Neuronal stem cell (in vitro differentiated cells): ENCODE measurements at regions not wholly inside any gene's neighbourhood (a gene's known extent, or its start where the extent isn't known, plus 50 kb on each side); places are given as distances from the start of the nearest gene placed in this dataset.
A peak's percentile ranks its signal among the peaks of the same experiment; 100 is the strongest.

Source experiments
- DNase-seq: peaks from one replicate; pipeline ENCODE4 v3.0.0-alpha.2; 2013; ENCODE audit warnings: low spot score
- H2AFZ ChIP-seq: one replicate; pipeline ENCODE4 v1.6.1; 2013; ENCODE audit warnings: mild to moderate bottlenecking, low read length, inconsistent platforms
- H2AK5ac ChIP-seq: 2 replicates; pipeline ENCODE4 v1.6.1; 2013; ENCODE audit warnings: low read depth, mild to moderate bottlenecking, inconsistent platforms, low read length, moderate library complexity, mixed read lengths
- H2BK120ac ChIP-seq: 2 replicates; pipeline ENCODE4 v1.6.1; 2013; ENCODE audit warnings: low read depth, mild to moderate bottlenecking, inconsistent platforms, low read length, moderate library complexity, mixed read lengths
- H2BK12ac ChIP-seq: one replicate; pipeline ENCODE4 v1.6.1; 2013; ENCODE audit warnings: low read length, inconsistent platforms
- H2BK15ac ChIP-seq: 2 replicates; pipeline ENCODE4 v1.6.1; 2013; ENCODE audit warnings: mild to moderate bottlenecking, low read length, inconsistent platforms, mixed read lengths
- H2BK5ac ChIP-seq: one replicate; pipeline ENCODE4 v1.6.1; 2013; ENCODE audit warnings: inconsistent platforms, mild to moderate bottlenecking, low read length, moderate library complexity
- H3K14ac ChIP-seq: one replicate; pipeline ENCODE4 v1.6.1; 2013; ENCODE audit warnings: low read length, inconsistent platforms
- H3K18ac ChIP-seq: 2 replicates; pipeline ENCODE4 v1.6.1; 2013; ENCODE audit warnings: low read length, inconsistent platforms
- H3K23ac ChIP-seq: 2 replicates; pipeline ENCODE4 v1.6.1; 2013; ENCODE audit warnings: low read depth, mild to moderate bottlenecking, mixed read lengths, low read length, inconsistent platforms; ENCODE audit not compliant: poor library complexity
- H3K27ac ChIP-seq: replicated peaks from 3 replicates; pipeline ENCODE4 v1.5.1; 2013; ENCODE audit warnings: low read length, inconsistent platforms
- H3K27me3 ChIP-seq, 3 experiments: 2 replicates each; pipeline ENCODE4 v1.6.1; 2013; ENCODE audit warnings: low read length in 3 of 3, mild to moderate bottlenecking in 2 of 3, inconsistent platforms in 1 of 3, low read depth in 1 of 3, mixed read lengths in 1 of 3, moderate library complexity in 1 of 3; ENCODE audit not compliant: control insufficient read depth in 3 of 3, insufficient read depth in 3 of 3
- H3K36me3 ChIP-seq, 2 donors: replicated peaks in 1 of 2; 2 replicates each; pipeline ENCODE4 v1.6.1; 2013; ENCODE audit warnings: low read length in 2 of 2; ENCODE audit not compliant: control insufficient read depth in 2 of 2, insufficient read depth in 2 of 2
- H3K4ac ChIP-seq: 2 replicates; pipeline ENCODE4 v1.6.1; 2013; ENCODE audit warnings: inconsistent platforms, mild to moderate bottlenecking, low read length, moderate library complexity
- H3K4me1 ChIP-seq, 2 donors: 1 replicate in 1 of 2; 2 replicates in 1 of 2; pipeline ENCODE4 v1.6.1; 2013; ENCODE audit warnings: low read length in 2 of 2, low read depth in 1 of 2; ENCODE audit not compliant: control insufficient read depth in 2 of 2, insufficient read depth in 1 of 2
- H3K4me2 ChIP-seq: one replicate; pipeline ENCODE4 v1.6.1; 2013; ENCODE audit warnings: mild to moderate bottlenecking, low read length, inconsistent platforms; ENCODE audit not compliant: insufficient read depth, poor library complexity, severe bottlenecking
- H3K4me3 ChIP-seq, 2 donors: 2 replicates each; pipeline ENCODE4 v1.5.1; 2013; ENCODE audit warnings: low read length in 2 of 2, mild to moderate bottlenecking in 2 of 2, inconsistent platforms in 1 of 2, moderate library complexity in 1 of 2
- H3K79me1 ChIP-seq: one replicate; pipeline ENCODE4 v1.6.1; 2013; ENCODE audit warnings: low read depth, mild to moderate bottlenecking, inconsistent platforms, low read length, moderate library complexity
- H3K9ac ChIP-seq: one replicate; pipeline ENCODE4 v1.6.1; 2013; ENCODE audit warnings: mild to moderate bottlenecking, low read depth, low read length, inconsistent platforms; ENCODE audit not compliant: poor library complexity
- H3K9me3 ChIP-seq, 2 donors: replicated peaks in 1 of 2; 2 replicates each; pipeline versions ENCODE3 to v1.6.1; 2013; ENCODE audit warnings: low read length in 2 of 2, mild to moderate bottlenecking in 2 of 2, inconsistent platforms in 1 of 2, low read depth in 1 of 2, mixed read lengths in 1 of 2, moderate library complexity in 1 of 2; ENCODE audit not compliant: control insufficient read depth in 2 of 2, insufficient read depth in 1 of 2
- H4K8ac ChIP-seq: one replicate; pipeline ENCODE4 v1.6.1; 2013; ENCODE audit warnings: low read depth, mild to moderate bottlenecking, inconsistent platforms, low read length, moderate library complexity
- H4K91ac ChIP-seq: one replicate; pipeline ENCODE4 v1.6.1; 2013; ENCODE audit warnings: low read length, low read depth, mild to moderate bottlenecking, inconsistent platforms; ENCODE audit not compliant: poor library complexity
- WGBS, 2 donors: extraction: QIAGEN DNeasy Blood & Tissue Kit; methylation state at CpG; one replicate each; pipeline ENCODE4 v1.1.7; 2013; ENCODE audit warnings: missing lambda C conversion rate in 2 of 2, mixed read lengths in 1 of 2; ENCODE audit not compliant: insufficient read length in 2 of 2, insufficient replicate concordance in 1 of 2; ENCODE audit errors: extremely low coverage in 2 of 2; 5-methylcytosine and 5-hydroxymethylcytosine counted together

GRCh38 chr17:79249929-79250521, 175.4 kb downstream of the ENGASE start:
- Histone ChIP-seq H2AFZ (no peak overlapping the region), H3K4ac (no peak overlapping the region), H3K23ac (no peak overlapping the region), H2BK5ac (no peak overlapping the region), H2BK12ac (no peak overlapping the region), H3K4me1 (peaks cover 0 to 7% of the 10 kb centered on the region in 2 donors), H3K4me3 (no peak overlapping the region), H3K18ac (no peak overlapping the region), H2BK120ac (no peak overlapping the region), H3K36me3 (no peaks in the 10 kb centered on the region), H3K14ac (no peak overlapping the region), H2AK5ac (no peak overlapping the region), H3K9me3 (no peaks in the 10 kb centered on the region), H4K91ac (no peak overlapping the region), H2BK15ac (no peak overlapping the region), H4K8ac (no peak overlapping the region), H3K27me3 (peaks cover 0 to 50% (median 0%) of the 10 kb centered on the region in 3 experiments), H3K27ac (no peak overlapping the region), H3K79me1 (no peaks in the 10 kb centered on the region), H3K9ac (no peak overlapping the region), H3K4me2 (no peak overlapping the region)
- no peak for DNase-seq
- WGBS, 2 donors, result no CpG with 5 or more reads among the region's 22 CpGs

- Histone ChIP-seq H2AFZ (no peak overlapping the region), H3K18ac (peak overlapping the region; percentile 62), H3K27me3 (peaks cover 0 to 50% (median 0%) of the 10 kb centered on the region in 3 experiments), H2BK120ac (no peak overlapping the region), H3K79me1 (no peaks in the 10 kb centered on the region), H2BK5ac (no peak overlapping the region), H4K8ac (no peak overlapping the region), H2BK12ac (no peak overlapping the region), H4K91ac (no peak overlapping the region), H3K4me3 (no peak overlapping the region), H3K27ac (no peak overlapping the region), H3K4ac (no peak overlapping the region), H3K9ac (peak overlapping the region; percentile 64), H2BK15ac (peak overlapping the region; percentile 30), H3K4me1 (peaks cover 0 to 7% of the 10 kb centered on the region in 2 donors), H3K23ac (peak overlapping the region; percentile 44), H3K4me2 (no peak overlapping the region), H3K9me3 (no peaks in the 10 kb centered on the region), H3K36me3 (no peaks in the 10 kb centered on the region), H2AK5ac (no peak overlapping the region), H3K14ac (no peak overlapping the region)
- no peak for DNase-seq
- no CpG with 5 or more reads among the region's 27 CpGs for WGBS, 2 donors
Measured at GRCh38 chr17:79248843-79249493, 174.3 kb downstream of the ENGASE start.

GRCh38 chr17:79246225-79247190, 171.9 kb downstream of the ENGASE start:
- Histone ChIP-seq H2AK5ac (no peak overlapping the region), H3K9me3 (no peaks in the 10 kb centered on the region), H2BK12ac (peak overlapping the region; percentile 75), H3K23ac (peak overlapping the region; percentile 18), H3K36me3 (no peaks in the 10 kb centered on the region), H3K79me1 (no peaks in the 10 kb centered on the region), H4K8ac (no peak overlapping the region), H3K14ac (no peak overlapping the region), H3K4me2 (no peak overlapping the region), H2BK120ac (no peak overlapping the region), H3K4ac (no peak overlapping the region), H3K27ac (no peak overlapping the region), H3K18ac (peak overlapping the region; percentile 70), H3K9ac (peak overlapping the region; percentile 34), H3K4me3 (no peak overlapping the region), H3K4me1 (peaks cover 0 to 7% of the 10 kb centered on the region in 2 donors), H2BK15ac (no peak overlapping the region), H2BK5ac (peak overlapping the region; percentile 54), H4K91ac (no peak overlapping the region), H2AFZ (no peak overlapping the region), H3K27me3 (peaks cover 0 to 36% (median 0%) of the 10 kb centered on the region in 3 experiments)
- no peak for DNase-seq
- no CpG with 5 or more reads among the region's 27 CpGs for WGBS, 2 donors

- H2BK15ac ChIP-seq, result no peak overlapping the region
- no peak overlapping the region for H2AK5ac ChIP-seq
- H2AFZ ChIP-seq, result no peak overlapping the region
- no peak overlapping the region for H4K91ac ChIP-seq
- H3K36me3 ChIP-seq, result no peaks in the 10 kb centered on the region
- H3K14ac ChIP-seq, result no peak overlapping the region
- no peak overlapping the region for H3K23ac ChIP-seq
- no peak overlapping the region for H3K4me2 ChIP-seq
- no peak overlapping the region for H2BK5ac ChIP-seq
- no peak overlapping the region for H2BK120ac ChIP-seq
- peaks cover 0 to 7% of the 10 kb centered on the region in 2 donors for H3K4me1 ChIP-seq
- H3K79me1 ChIP-seq, result no peaks in the 10 kb centered on the region
- H3K9me3 ChIP-seq, result no peaks in the 10 kb centered on the region
- no peak overlapping the region for H4K8ac ChIP-seq
- no peak for DNase-seq
- H3K4ac ChIP-seq, result no peak overlapping the region
- no peak overlapping the region for H2BK12ac ChIP-seq
- H3K27ac ChIP-seq, result no peak overlapping the region
- no peak overlapping the region for H3K4me3 ChIP-seq
- no peak overlapping the region for H3K18ac ChIP-seq
- peaks cover 0 to 23% (median 0%) of the 10 kb centered on the region in 3 experiments for H3K27me3 ChIP-seq
- H3K9ac ChIP-seq, result no peak overlapping the region
Measured at GRCh38 chr17:79244665-79245064, 170.0 kb downstream of the ENGASE start.
